Ammon's horn (tissue), 1 donor: ENCODE measurements at regions not wholly inside any gene's neighbourhood (a gene's known extent, or its start where the extent isn't known, plus 50 kb on each side); places are given as distances from the start of the nearest gene placed in this dataset.
"Not testable (repeated sequence)": the region's sequence is repeated elsewhere in the genome, so short reads cannot be mapped to it uniquely, and the experiment has no call there.

Experiments
- DNase-seq: peaks from one replicate; pipeline ENCODE4 v3.0.0-alpha.2; 2016; ENCODE audit warnings: low spot score

- no peak for DNase-seq
These were observed 118.1 kb upstream of the MAP2 start for GRCh38 chr2:209305746-209306196.

GRCh38 chr2:209307161-209308001, 116.5 kb upstream of the MAP2 start:
- DNase-seq, result no peak

DNA sequence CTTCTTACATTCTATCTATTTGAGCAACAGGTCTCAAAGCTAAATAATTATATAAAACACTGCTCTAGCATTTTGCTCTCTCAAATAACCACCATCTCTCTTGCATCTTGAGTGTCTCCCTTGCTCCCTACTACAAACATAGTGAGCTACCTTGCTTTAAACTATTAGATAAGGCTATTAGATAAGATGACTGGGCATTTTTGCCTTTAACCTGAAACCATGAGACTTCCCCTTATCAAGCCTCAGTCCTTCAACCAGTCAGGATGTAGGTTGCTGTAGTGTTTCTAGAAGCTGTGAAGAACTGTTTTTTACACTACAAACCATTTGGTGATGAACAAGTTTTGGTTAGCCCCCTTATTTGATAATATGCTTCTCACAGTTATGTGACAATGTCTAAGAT, 115.4 kb upstream of the MAP2 start:
- no peak for DNase-seq

GRCh38 chr2:209311948-209312347, 111.9 kb upstream of the MAP2 start:
- DNase-seq, result no peak

DNA sequence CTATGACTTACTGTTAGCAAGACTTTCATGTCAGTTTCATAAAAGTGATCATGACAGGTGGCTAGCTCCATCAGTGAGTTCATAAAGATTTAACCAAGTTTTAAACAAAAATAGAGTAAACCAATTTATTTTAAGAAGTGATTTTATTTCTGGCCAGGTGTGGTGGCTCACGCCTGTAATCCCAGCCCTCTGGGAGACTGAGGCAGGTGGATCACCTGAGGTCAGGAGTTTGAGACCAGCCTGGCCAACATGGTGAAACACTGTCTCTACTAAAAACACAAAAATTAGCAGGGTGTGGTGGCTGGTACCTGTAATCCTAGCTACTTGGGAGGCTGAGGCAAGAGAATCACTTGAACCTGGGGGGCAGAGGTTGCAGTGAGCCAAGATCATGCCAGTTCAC, 111.4 kb upstream of the MAP2 start:
- not testable (repeated sequence) for DNase-seq

DNA sequence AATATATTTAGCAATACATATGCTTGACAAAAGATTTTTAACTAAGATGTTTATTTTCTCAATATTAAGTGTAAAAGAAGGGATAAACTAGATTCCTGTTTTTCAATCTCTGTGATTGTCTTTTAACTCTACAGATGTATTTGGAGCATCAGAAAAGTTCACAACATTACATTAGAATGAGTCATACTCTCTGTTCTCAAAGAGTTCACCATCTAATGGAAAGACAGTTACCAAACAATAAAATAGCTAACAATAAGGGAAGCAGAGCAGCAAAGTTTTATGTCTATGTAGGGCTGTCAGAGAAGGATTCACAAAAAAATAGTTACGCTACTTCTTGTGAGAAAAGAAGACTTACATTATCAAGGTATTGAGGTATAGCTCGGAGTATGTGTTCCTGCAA, 109.2 kb upstream of the MAP2 start:
- DNase-seq, result no peak

DNA sequence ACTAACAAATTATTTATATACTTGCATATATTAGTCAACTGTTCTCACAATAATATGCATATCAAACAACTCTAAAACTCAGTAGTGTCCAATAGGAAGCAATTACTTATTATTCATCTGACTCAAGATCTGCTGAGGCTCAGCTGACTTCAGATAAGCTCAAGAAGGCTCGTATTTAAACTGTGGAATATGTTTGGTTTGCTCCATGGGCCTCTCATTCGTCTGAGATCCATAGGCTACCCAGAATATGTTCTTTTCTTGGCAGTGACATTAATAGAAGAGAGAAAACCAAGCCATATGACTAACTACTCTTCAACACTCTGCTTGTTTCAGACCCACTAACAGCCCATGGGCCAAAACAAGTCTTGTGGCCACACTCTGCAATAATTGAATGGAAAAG, 107.7 kb upstream of the MAP2 start:
- no peak for DNase-seq

DNA sequence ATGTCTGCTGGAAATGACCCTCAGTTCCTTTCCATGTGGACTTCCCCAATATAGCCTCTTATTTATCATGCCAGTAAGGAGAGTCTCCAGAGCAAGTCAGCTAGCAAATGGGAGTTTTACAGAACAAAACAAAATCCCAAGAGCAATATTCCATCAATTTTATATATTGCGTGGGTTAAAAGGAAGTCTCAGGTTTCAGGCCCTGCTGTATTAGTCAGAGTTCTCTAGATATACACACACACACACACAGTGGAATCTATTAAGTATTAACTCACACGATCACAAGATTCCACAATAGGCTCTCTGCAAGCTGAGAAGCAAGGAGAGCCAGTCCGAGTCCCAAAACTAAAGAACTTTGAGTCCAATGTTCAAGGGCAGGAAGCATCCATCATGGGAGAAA, 102.8 kb upstream of the MAP2 start:
- DNase-seq, result no peak

DNA sequence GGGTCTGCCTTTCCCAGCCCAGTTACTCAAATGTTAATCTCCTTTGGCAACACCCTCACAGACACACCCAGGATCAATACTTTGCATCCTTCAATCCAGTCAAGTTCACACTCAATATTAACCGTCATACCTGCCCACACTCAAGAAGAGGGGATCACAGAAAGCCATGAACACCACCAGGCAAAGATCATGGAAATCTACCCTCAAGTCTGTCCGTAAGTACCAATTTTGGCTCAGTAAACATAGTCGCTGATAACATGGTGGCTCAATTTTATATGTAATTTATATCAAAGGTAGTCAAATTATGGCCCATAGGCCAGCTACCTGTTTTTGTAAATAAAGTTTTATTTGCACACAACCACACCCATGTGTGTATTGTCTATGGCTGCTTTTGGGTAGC, 102.3 kb upstream of the MAP2 start:
- DNase-seq, result no peak

DNA sequence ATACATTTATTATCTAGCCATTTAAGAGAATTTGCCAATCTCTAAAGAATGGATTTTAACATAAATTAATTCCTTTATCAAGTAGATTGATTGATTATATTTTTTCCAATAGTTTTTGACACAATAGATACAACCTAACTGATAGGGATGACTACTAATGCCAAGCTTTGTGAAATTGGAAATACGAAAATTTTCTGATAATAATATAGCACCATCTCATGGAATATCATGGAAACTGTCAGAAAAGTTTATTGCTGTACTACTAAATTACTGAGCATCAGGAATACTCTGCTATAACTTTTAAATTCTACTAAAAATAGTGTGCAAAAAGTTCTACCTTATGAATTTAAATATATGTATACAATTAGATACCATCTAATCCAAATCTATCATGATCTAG, 101.8 kb upstream of the MAP2 start:
- no peak for DNase-seq

- DNase-seq, result no peak
These were observed 100.8 kb upstream of the MAP2 start for GRCh38 chr2:209322905-209323512.

- no peak for DNase-seq
These were observed 100.1 kb upstream of the MAP2 start for GRCh38 chr2:209323738-209324137.

- no peak for DNase-seq
These were observed 99.6 kb upstream of the MAP2 start for GRCh38 chr2:209324281-209324680.

- peak; percentile 58 for DNase-seq
These were observed 92.5 kb upstream of the MAP2 start for GRCh38 chr2:209331291-209331844.

- DNase-seq, result peak; percentile 79
These were observed 89.4 kb upstream of the MAP2 start for GRCh38 chr2:209334188-209335017.

DNA sequence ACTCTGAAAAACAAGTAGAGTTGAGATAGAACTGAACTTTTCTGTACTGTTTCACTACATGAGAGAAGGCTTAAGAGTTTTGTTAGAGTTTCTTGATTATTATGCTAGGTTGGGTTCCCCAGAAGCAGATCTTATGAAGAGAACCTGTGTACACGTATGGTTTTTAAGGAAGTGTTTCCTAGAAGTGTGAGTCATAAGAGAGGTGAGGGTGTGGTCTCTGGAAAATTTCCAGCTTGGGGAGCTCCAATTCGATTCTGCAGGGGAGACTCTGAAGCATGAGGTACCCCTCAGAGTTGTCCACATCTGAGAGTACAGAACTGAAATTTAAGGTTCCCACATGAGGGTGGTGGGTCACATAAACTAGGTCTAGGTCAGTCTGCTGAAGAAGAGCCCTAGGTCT, 83.3 kb upstream of the MAP2 start:
- no peak for DNase-seq

DNA sequence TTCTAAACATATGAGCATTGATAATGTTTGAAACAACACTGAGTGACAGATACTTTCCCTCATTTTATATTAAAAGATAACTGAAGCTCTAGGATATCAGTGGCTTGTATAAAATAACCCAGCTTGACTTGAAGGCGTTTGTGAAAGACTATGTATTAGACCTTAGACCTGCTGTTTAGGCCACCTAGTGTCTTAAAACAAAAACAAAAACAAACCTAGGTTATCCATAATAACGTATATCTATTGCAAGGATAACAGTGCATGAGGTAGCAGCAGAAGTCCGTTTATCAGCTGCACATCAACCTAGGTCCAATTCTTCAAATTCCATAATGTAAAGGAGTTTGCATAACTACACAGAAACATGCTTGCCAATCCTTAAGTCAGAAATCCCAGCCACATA, 79.5 kb upstream of the MAP2 start:
- DNase-seq, result no peak

GRCh38 chr2:209348433-209348832, 75.4 kb upstream of the MAP2 start:
- no peak for DNase-seq

DNA sequence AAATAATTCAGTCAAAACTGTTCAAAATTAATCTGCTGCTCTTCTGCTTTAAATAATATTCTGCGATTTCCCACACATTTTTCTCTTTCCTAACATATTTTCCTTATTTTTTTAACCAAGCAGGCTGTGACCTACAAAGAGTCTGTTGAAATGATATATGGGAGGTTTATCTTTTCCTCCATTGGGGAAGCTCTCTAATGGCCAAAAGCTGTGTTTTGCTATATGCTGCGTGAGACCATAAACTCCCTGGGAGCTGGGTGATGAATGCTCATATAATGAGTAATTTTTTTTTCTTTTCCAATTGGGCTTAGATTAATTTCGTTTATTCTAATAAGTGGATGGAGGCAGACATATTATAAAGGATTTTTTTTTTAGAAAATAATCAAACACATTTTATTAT, 72.2 kb upstream of the MAP2 start:
- DNase-seq, result no peak

GRCh38 chr2:209358992-209359391, 64.9 kb upstream of the MAP2 start:
- no peak for DNase-seq

GRCh38 chr2:209367075-209367747, 56.6 kb upstream of the MAP2 start:
- DNase-seq, result no peak

DNA sequence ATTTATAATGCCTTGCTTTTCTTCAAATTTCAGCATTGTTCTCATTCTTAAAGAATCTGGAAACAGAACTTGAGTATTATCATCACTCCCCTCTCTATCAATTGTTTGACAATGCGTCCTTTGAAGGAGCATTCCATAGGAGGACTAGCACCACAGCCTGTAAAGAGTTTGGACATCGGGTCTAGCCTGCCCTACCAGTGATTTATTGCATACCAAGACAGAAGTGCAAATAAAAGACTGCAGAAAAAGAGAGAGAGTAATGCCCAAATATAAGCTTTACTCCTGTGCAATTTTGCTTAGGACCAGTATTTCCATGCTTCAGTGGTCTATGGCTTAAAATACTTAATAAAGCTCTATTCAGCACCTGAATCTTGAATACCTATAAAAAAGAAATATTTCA, 55.4 kb upstream of the MAP2 start:
- no peak for DNase-seq
